GM19025 (cell line): ENCODE measurements at regions not wholly inside any gene's neighbourhood (a gene's known extent, or its start where the extent isn't known, plus 50 kb on each side); places are given as distances from the start of the nearest gene placed in this dataset.

ENCODE experiments used
- ATAC-seq: cut with Tn5 transposase; IDR thresholded peaks from one replicate; pipeline ENCODE4 v1.9.1; 2021; ENCODE audit warnings: mild to moderate bottlenecking, low read depth, moderate library complexity; ENCODE audit not compliant: unreplicated experiment

GRCh38 chr12:11946161-11946560 is 124.6 kb upstream of the BCL2L14 start:
- no peak for ATAC-seq

GRCh38 chr12:11947213-11947612 is 123.5 kb upstream of the BCL2L14 start:
- no peak for ATAC-seq

GRCh38 chr12:11949738-11950411 is 120.9 kb upstream of the BCL2L14 start:
- ATAC-seq: no peak

GRCh38 chr12:11951209-11951608 is 119.5 kb upstream of the BCL2L14 start:
- ATAC-seq: no peak

GRCh38 chr12:11953523-11953922 is 117.2 kb upstream of the BCL2L14 start:
- ATAC-seq: no peak

GRCh38 chr12:11954181-11954580 is 116.6 kb upstream of the BCL2L14 start:
- no peak for ATAC-seq

- no peak for ATAC-seq
These were observed 112.3 kb upstream of the BCL2L14 start for GRCh38 chr12:11958221-11959091.

GRCh38 chr12:11959117-11959823 is 111.5 kb upstream of the BCL2L14 start:
- ATAC-seq: no peak

GRCh38 chr12:11960646-11961045 is 110.1 kb upstream of the BCL2L14 start:
- no peak for ATAC-seq

GRCh38 chr12:11961686-11962085 is 109.1 kb upstream of the BCL2L14 start:
- ATAC-seq: no peak

GRCh38 chr12:11962860-11963259 is 107.9 kb upstream of the BCL2L14 start:
- ATAC-seq: no peak

- ATAC-seq: no peak
These were observed 106.8 kb upstream of the BCL2L14 start for GRCh38 chr12:11963841-11964471.

GRCh38 chr12:11965258-11965910 is 105.4 kb upstream of the BCL2L14 start:
- no peak for ATAC-seq

GRCh38 chr12:11967376-11968047 is 103.2 kb upstream of the BCL2L14 start:
- no peak for ATAC-seq

GRCh38 chr12:11968048-11968383 is 102.7 kb upstream of the BCL2L14 start:
- no peak for ATAC-seq

- ATAC-seq: no peak
These were observed 102.2 kb upstream of the BCL2L14 start for GRCh38 chr12:11968516-11968915.

- peak; percentile 82 for ATAC-seq
These were observed 101.1 kb upstream of the BCL2L14 start for GRCh38 chr12:11969437-11970154.

- ATAC-seq: no peak
These were observed 100.6 kb upstream of the BCL2L14 start for GRCh38 chr12:11970155-11970520.

- ATAC-seq: no peak
These were observed 97.3 kb upstream of the BCL2L14 start for GRCh38 chr12:11973396-11973795.
